Retinal pigment epithelial cell (primary cell): ENCODE measurements at regions not wholly inside any gene's neighbourhood (a gene's known extent, or its start where the extent isn't known, plus 50 kb on each side); places are given as distances from the start of the nearest gene placed in this dataset.

Experiments used
- DNase-seq: peaks from one replicate; pipeline ENCODE4 v3.0.0-alpha.2; 2010; ENCODE audit warnings: low read depth
- H3K4me3 ChIP-seq: 2 replicates; pipeline ENCODE4 v1.5.1; 2011; ENCODE audit warnings: mild to moderate bottlenecking, low read length, control low read depth, moderate library complexity
- CTCF ChIP-seq: conservative IDR thresholded peaks from 2 replicates; pipeline ENCODE4 v1.5.1; 2011; ENCODE audit warnings: low read depth, low read length, control low read depth, inconsistent platforms

- DNase-seq = no peak
- TF ChIP-seq CTCF = no peak
- no peak overlapping the region for H3K4me3 ChIP-seq
Measured at GRCh38 chr19:28934631-28935030, 278.3 kb downstream of the UQCRFS1 start.

GRCh38 chr19:28933039-28933438 lies 279.9 kb downstream of the UQCRFS1 start:
- no peak for TF ChIP-seq CTCF
- DNase-seq = no peak
- no peak overlapping the region for H3K4me3 ChIP-seq

DNA sequence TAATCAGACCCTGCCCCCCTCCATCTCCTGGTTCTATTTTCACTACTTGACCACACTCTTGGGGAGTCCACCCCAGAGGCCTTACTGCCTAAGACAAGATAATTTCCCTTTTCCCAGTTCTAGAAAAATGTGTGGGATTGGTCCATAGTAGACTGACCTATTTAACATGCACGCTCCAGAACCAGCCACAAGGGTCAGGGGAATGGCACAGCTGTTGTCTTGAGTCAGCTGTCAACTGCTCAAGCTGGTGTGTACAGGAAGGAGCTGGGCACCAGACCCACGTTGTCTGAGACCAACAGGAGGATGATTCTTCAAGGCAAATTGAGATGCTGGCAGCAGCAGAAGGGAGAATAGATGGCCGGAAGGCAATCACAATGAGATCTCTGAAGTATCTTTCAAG lies 280.5 kb downstream of the UQCRFS1 start:
- TF ChIP-seq CTCF = no peak
- no peak for DNase-seq
- H3K4me3 ChIP-seq = no peak overlapping the region

GRCh38 chr19:28929006-28929405 lies 283.9 kb downstream of the UQCRFS1 start:
- TF ChIP-seq CTCF = no peak
- no peak overlapping the region for H3K4me3 ChIP-seq
- DNase-seq = no peak

DNA sequence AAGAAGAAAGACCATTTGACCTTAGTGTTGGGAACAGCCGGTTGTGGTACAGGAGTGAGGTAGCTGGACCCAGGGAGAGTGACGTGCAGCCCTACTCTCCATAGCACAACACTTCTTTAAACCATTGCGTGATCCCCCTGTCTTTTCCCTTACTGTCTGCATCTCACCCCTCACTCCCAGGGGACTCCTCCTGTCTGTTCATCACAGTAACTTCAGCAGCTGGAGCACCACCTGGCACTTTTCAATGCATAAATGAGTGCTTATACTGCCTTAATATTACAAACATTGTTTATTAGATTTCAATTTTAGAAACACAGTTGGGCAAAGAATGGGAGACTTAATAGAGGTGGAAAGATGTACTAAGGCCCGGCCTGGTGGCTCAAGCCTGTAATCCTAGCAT lies 285.5 kb downstream of the UQCRFS1 start:
- TF ChIP-seq CTCF = no peak
- H3K4me3 ChIP-seq = no peak overlapping the region
- no peak for DNase-seq

DNA sequence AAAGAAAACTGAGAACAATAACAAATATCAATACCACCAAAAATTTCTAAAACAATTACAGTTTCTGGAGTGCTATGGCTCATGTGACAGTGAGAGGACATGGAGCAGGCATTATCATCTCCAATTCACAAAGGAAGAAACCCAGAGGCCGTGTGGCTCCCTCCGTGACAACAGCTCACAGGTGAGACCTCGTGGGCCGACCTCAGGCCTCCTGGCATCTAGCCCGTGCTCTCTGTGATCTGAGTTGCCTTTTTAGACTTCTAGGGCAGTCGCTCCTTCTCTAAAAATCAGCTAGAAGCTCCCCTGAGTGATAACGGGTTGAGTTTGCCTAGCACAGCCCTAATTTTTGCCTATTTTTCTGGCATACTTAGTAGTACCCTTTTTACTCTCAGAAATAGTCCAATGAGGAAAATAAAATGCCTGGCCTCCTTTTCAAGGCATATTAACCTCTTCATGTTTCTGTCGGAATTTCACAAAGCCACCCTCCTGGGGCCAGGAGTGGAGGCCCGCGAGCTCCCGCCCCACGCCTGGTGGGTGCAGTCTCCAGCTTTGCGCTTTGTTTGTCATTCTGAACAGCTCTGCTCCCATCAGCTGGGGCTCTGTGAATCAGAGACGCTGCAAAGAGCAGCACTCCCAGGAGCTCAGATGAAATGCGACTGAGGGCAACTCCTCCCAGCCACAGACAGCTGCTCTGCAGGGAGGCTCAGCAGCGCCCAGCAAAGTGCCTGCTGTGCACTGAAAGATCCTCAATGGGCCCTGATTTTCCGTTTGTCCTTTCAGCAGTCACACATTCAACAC lies 292.5 kb downstream of the UQCRFS1 start:
- no peak overlapping the region for H3K4me3 ChIP-seq
- TF ChIP-seq CTCF = no peak
- DNase-seq = no peak

GRCh38 chr19:28917621-28918020 lies 295.3 kb downstream of the UQCRFS1 start:
- no peak for TF ChIP-seq CTCF
- DNase-seq = no peak
- H3K4me3 ChIP-seq = no peak overlapping the region
